GM19395 (cell line): ENCODE measurements at regions not wholly inside any gene's neighbourhood (a gene's known extent, or its start where the extent isn't known, plus 50 kb on each side); places are given as distances from the start of the nearest gene placed in this dataset.

Experiments
- ATAC-seq: cut with Tn5 transposase; IDR thresholded peaks from one replicate; pipeline ENCODE4 v1.9.1; 2021; ENCODE audit warnings: mild to moderate bottlenecking, moderate library complexity; ENCODE audit not compliant: unreplicated experiment

- ATAC-seq, result no peak
These were observed 71.7 kb upstream of the SIM2 start for GRCh38 chr21:36627242-36627641.

GRCh38 chr21:36628106-36628505 lies 70.8 kb upstream of the SIM2 start:
- ATAC-seq, result no peak

- no peak for ATAC-seq
These were observed 70.0 kb upstream of the SIM2 start for GRCh38 chr21:36628761-36629460.

- ATAC-seq, result no peak
These were observed 68.3 kb upstream of the SIM2 start for GRCh38 chr21:36630485-36631206.

GRCh38 chr21:36636016-36636415 lies 62.9 kb upstream of the SIM2 start:
- ATAC-seq, result no peak

- ATAC-seq, result no peak
These were observed 62.5 kb upstream of the SIM2 start for GRCh38 chr21:36636439-36636838.

GRCh38 chr21:36639769-36640168 lies 59.1 kb upstream of the SIM2 start:
- ATAC-seq, result no peak

- ATAC-seq, result no peak
These were observed 58.7 kb upstream of the SIM2 start for GRCh38 chr21:36640174-36640720.

GRCh38 chr21:36640721-36641244 lies 58.1 kb upstream of the SIM2 start:
- ATAC-seq, result no peak

- no peak for ATAC-seq
These were observed 57.6 kb upstream of the SIM2 start for GRCh38 chr21:36641346-36641745.

GRCh38 chr21:36641886-36642285 lies 57.0 kb upstream of the SIM2 start:
- ATAC-seq, result no peak

GRCh38 chr21:36642777-36643176 lies 56.1 kb upstream of the SIM2 start:
- ATAC-seq, result no peak

- no peak for ATAC-seq
These were observed 55.3 kb upstream of the SIM2 start for GRCh38 chr21:36643374-36644250.

GRCh38 chr21:36646011-36646410 lies 52.9 kb upstream of the SIM2 start:
- no peak for ATAC-seq

- ATAC-seq, result no peak
These were observed 52.3 kb upstream of the SIM2 start for GRCh38 chr21:36646645-36647044.

- ATAC-seq, result no peak
These were observed 51.4 kb upstream of the SIM2 start for GRCh38 chr21:36647279-36648093.
